Urinary bladder (tissue), 3 donors: ENCODE measurements at regions not wholly inside any gene's neighbourhood (a gene's known extent, or its start where the extent isn't known, plus 50 kb on each side); places are given as distances from the start of the nearest gene placed in this dataset.

Source experiments
- DNase-seq: peaks from one replicate; pipeline ENCODE4 v3.0.0-alpha.2; 2015; ENCODE audit errors: extremely low spot score
- H3K27ac ChIP-seq: one replicate; pipeline ENCODE4 v1.5.1; 2013; ENCODE audit warnings: low read depth, mild to moderate bottlenecking, moderate library complexity
- H3K36me3 ChIP-seq: one replicate; pipeline ENCODE4 v1.6.1; 2013; ENCODE audit warnings: mild to moderate bottlenecking, moderate library complexity; ENCODE audit not compliant: insufficient read depth
- H3K4me1 ChIP-seq: one replicate; pipeline ENCODE4 v1.6.1; 2013; ENCODE audit warnings: mild to moderate bottlenecking, moderate library complexity; ENCODE audit not compliant: insufficient read depth
- H3K4me3 ChIP-seq: one replicate; pipeline ENCODE4 v1.5.1; 2013; ENCODE audit warnings: low read depth, low read length
- WGBS: extraction: QIAGEN DNeasy Blood & Tissue Kit; methylation state at CpG from one replicate; pipeline ENCODE4 v1.1.7; 2013; 5-methylcytosine and 5-hydroxymethylcytosine counted together
- donor health status: healthy with polysubstance abuse.
- donor health status: healthy.

GRCh38 chr11:97968071-97968470 is 1052.7 kb upstream of the CNTN5 start:
- Histone ChIP-seq H3K36me3 (no peaks in the 10 kb centered on the region), H3K4me1 (no peaks in the 10 kb centered on the region), H3K4me3 (no peak overlapping the region), H3K27ac (no peak overlapping the region)
- DNase-seq, result no peak
- 87% methylated on average over 2 of the region's 2 CpGs for WGBS

- Histone ChIP-seq H3K27ac (no peak overlapping the region), H3K36me3 (no peaks in the 10 kb centered on the region), H3K4me3 (no peak overlapping the region), H3K4me1 (no peaks in the 10 kb centered on the region)
- 71% methylated on average over 5 of the region's 5 CpGs for WGBS
- no peak for DNase-seq
Observed at GRCh38 chr11:97972731-97973130, 1048.0 kb upstream of the CNTN5 start.

GRCh38 chr11:97973352-97973857 is 1047.3 kb upstream of the CNTN5 start:
- Histone ChIP-seq H3K4me3 (no peak overlapping the region), H3K4me1 (no peaks in the 10 kb centered on the region), H3K36me3 (no peaks in the 10 kb centered on the region), H3K27ac (no peak overlapping the region)
- no peak for DNase-seq
- WGBS, result 79% methylated on average over 10 of the region's 10 CpGs

- no peak overlapping the region for H3K4me3 ChIP-seq
- 23% methylated on average over 1 of the region's 1 CpG for WGBS
- no peak overlapping the region for H3K27ac ChIP-seq
- H3K4me1 ChIP-seq, result no peaks in the 10 kb centered on the region
- H3K36me3 ChIP-seq, result no peaks in the 10 kb centered on the region
- DNase-seq, result no peak
Observed at GRCh38 chr11:97974798-97975498, 1045.8 kb upstream of the CNTN5 start.

- 34% methylated on average over 1 of the region's 1 CpG for WGBS
- Histone ChIP-seq H3K27ac (no peak overlapping the region), H3K4me1 (no peaks in the 10 kb centered on the region), H3K36me3 (no peaks in the 10 kb centered on the region), H3K4me3 (no peak overlapping the region)
- DNase-seq, result no peak
Observed at GRCh38 chr11:97977726-97978125, 1043.0 kb upstream of the CNTN5 start.

GRCh38 chr11:97979741-97980140 is 1041.0 kb upstream of the CNTN5 start:
- Histone ChIP-seq H3K36me3 (no peaks in the 10 kb centered on the region), H3K27ac (no peak overlapping the region), H3K4me3 (no peak overlapping the region), H3K4me1 (no peaks in the 10 kb centered on the region)
- 95% methylated on average over 2 of the region's 2 CpGs for WGBS
- DNase-seq, result no peak

- Histone ChIP-seq H3K27ac (no peak overlapping the region), H3K4me1 (no peaks in the 10 kb centered on the region), H3K4me3 (no peak overlapping the region), H3K36me3 (no peaks in the 10 kb centered on the region)
- no peak for DNase-seq
- 91% methylated on average over 6 of the region's 6 CpGs for WGBS
Observed at GRCh38 chr11:97982512-97982911, 1038.2 kb upstream of the CNTN5 start.

GRCh38 chr11:97989121-97989520 is 1031.6 kb upstream of the CNTN5 start:
- DNase-seq, result no peak
- no peaks in the 10 kb centered on the region for H3K4me1 ChIP-seq
- H3K4me3 ChIP-seq, result no peak overlapping the region
- H3K27ac ChIP-seq, result no peak overlapping the region
- no peaks in the 10 kb centered on the region for H3K36me3 ChIP-seq
- 92% methylated on average over 2 of the region's 2 CpGs for WGBS

GRCh38 chr11:97990162-97990920 is 1030.4 kb upstream of the CNTN5 start:
- WGBS, result 29% methylated on average over 4 of the region's 4 CpGs
- no peaks in the 10 kb centered on the region for H3K36me3 ChIP-seq
- H3K4me1 ChIP-seq, result no peaks in the 10 kb centered on the region
- H3K4me3 ChIP-seq, result no peak overlapping the region
- no peak for DNase-seq
- no peak overlapping the region for H3K27ac ChIP-seq

GRCh38 chr11:97993562-97993961 is 1027.2 kb upstream of the CNTN5 start:
- no peaks in the 10 kb centered on the region for H3K36me3 ChIP-seq
- no peaks in the 10 kb centered on the region for H3K4me1 ChIP-seq
- no peak overlapping the region for H3K4me3 ChIP-seq
- no peak for DNase-seq
- H3K27ac ChIP-seq, result no peak overlapping the region
- 89% methylated on average over 4 of the region's 4 CpGs for WGBS

GRCh38 chr11:97995874-97996273 is 1024.9 kb upstream of the CNTN5 start:
- H3K4me3 ChIP-seq, result no peak overlapping the region
- no peaks in the 10 kb centered on the region for H3K4me1 ChIP-seq
- no peak overlapping the region for H3K27ac ChIP-seq
- no peaks in the 10 kb centered on the region for H3K36me3 ChIP-seq
- DNase-seq, result no peak
- WGBS, result 79% methylated on average over 3 of the region's 3 CpGs

GRCh38 chr11:97996762-97997161 is 1024.0 kb upstream of the CNTN5 start:
- 69% methylated on average over 3 of the region's 3 CpGs for WGBS
- H3K27ac ChIP-seq, result no peak overlapping the region
- no peaks in the 10 kb centered on the region for H3K36me3 ChIP-seq
- DNase-seq, result no peak
- no peak overlapping the region for H3K4me3 ChIP-seq
- H3K4me1 ChIP-seq, result no peaks in the 10 kb centered on the region

- H3K27ac ChIP-seq, result no peak overlapping the region
- no peak overlapping the region for H3K4me3 ChIP-seq
- WGBS, result 23% methylated on average over 1 of the region's 1 CpG
- no peak for DNase-seq
- H3K36me3 ChIP-seq, result no peaks in the 10 kb centered on the region
- H3K4me1 ChIP-seq, result no peaks in the 10 kb centered on the region
Observed at GRCh38 chr11:98003606-98004371, 1017.0 kb upstream of the CNTN5 start.

GRCh38 chr11:98007072-98007471 is 1013.7 kb upstream of the CNTN5 start:
- WGBS, result 95% methylated on average over 2 of the region's 2 CpGs
- DNase-seq, result no peak
- Histone ChIP-seq H3K4me3 (no peak overlapping the region), H3K4me1 (no peaks in the 10 kb centered on the region), H3K27ac (no peak overlapping the region), H3K36me3 (no peaks in the 10 kb centered on the region)
